ENCODE measurements at regions not wholly inside any gene's neighbourhood (a gene's known extent, or its start where the extent isn't known, plus 50 kb on each side); places are given as distances from the start of the nearest gene placed in this dataset.

DNA sequence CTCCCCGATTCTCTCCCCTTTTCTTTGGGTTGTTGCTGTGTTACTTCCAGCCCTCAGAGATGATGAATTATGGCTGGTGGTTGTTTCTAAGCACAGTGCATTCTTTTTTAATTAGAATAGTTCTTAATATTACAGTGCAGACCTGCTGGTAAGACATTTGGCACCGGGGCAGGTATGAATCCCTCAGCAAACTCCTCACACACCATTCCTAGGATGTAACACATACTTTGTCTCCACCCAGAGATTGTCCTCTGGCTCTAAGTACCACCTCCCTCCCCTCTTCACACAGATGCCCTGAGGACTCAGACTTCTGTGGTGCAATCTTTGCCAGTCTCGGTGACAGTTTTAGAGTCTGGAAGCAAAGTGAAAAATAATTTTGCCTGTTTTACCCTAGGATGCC, 143.1 kb downstream of the HLX start:
- ChIA-PET POLR2A (no interaction called here), CTCF (no interaction called here)
- TF ChIP-seq, protein P1, sequence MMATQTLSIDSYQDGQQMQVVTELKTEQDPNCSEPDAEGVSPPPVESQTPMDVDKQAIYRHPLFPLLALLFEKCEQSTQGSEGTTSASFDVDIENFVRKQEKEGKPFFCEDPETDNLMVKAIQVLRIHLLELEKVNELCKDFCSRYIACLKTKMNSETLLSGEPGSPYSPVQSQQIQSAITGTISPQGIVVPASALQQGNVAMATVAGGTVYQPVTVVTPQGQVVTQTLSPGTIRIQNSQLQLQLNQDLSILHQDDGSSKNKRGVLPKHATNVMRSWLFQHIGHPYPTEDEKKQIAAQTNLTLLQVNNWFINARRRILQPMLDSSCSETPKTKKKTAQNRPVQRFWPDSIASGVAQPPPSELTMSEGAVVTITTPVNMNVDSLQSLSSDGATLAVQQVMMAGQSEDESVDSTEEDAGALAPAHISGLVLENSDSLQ (IDR thresholded peaks at IDR 0.05) = no peak
- TF ChIP-seq CTBP1 (IDR thresholded peaks at IDR 0.05; ENCODE audit: borderline replicate concordance) (no peak), FOXM1 (IDR thresholded peaks at IDR 0.05; ENCODE audit: borderline replicate concordance) (no peak), BHLHE40 (IDR thresholded peaks at IDR 0.05; ENCODE audit: borderline replicate concordance) (no peak)
- no peak for DNase-seq (ENCODE audit: extremely low spot score)

DNA sequence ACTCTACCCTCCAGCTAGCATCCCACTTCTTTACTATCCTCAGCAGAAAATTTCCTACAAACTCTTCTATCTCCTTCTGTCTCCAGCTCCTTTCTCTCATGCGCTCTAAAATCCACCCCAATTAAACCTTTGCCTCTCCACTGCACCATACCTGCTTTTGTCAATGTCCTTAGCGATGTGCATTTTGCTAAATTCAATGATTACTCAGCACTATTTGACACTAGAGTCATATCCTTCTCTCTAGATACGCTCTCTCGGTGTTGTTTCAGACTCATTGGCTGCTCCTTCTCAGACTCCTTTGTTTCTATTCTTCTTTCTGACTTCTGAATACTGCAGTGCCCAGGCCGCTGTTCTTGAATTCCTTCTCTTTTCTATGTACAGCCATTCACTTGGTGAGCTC, 144.2 kb downstream of the HLX start:
- DNase-seq (ENCODE audit: extremely low spot score) = no peak
- ChIA-PET CTCF (no interaction called here), POLR2A (no interaction called here)
- TF ChIP-seq FOXA1 (IDR thresholded peaks at IDR 0.05) = no peak
- TF ChIP-seq CTBP1 (IDR thresholded peaks at IDR 0.05; ENCODE audit: borderline replicate concordance) = no peak
- no peak for TF ChIP-seq BHLHE40 (IDR thresholded peaks at IDR 0.05; ENCODE audit: borderline replicate concordance)

DNA sequence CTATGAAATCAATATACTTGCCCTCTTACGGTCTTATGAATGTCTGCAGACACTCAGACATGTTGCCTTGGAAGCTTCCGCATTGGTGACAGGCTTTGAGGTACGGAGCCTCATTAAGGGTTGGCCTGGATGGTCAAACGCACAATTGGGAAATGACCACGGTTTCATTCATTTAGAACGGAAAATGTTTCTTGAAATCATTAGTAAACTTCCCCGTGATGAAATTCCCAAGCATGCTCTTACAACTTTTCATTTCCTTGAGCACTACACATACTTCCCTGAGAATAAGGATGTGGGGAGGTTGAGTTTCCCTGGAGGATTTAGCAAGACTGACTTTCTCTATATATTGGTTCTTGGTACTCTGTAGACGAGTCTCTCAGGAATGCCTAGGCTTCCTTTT, 146.3 kb downstream of the HLX start:
- no peak for DNase-seq (ENCODE audit: extremely low spot score)
- ChIA-PET CTCF (interaction anchor here (0.5 kb wide), 1 partner anchor 404 kb away, joined by 3 read pairs; no protein-coding TSS in a partner anchor), POLR2A (no interaction called here)
- no peak for TF ChIP-seq SP1 (IDR thresholded peaks at IDR 0.05)
- no peak for TF ChIP-seq ZNF384 (IDR thresholded peaks at IDR 0.05)
- no peak for TF ChIP-seq ARNT (IDR thresholded peaks at IDR 0.05)
- no peak for TF ChIP-seq BHLHE40 (IDR thresholded peaks at IDR 0.05; ENCODE audit: borderline replicate concordance)
- no peak for TF ChIP-seq FOXM1 (IDR thresholded peaks at IDR 0.05; ENCODE audit: borderline replicate concordance)
- TF ChIP-seq HDGF (IDR thresholded peaks at IDR 0.05; ENCODE audit: borderline replicate concordance) = no peak
- no peak for TF ChIP-seq TARDBP (IDR thresholded peaks at IDR 0.05)
- no peak for TF ChIP-seq LEF1 (IDR thresholded peaks at IDR 0.05; ENCODE audit: borderline replicate concordance)
- TF ChIP-seq FOXA1 (IDR thresholded peaks at IDR 0.05) = no peak
- no peak for TF ChIP-seq ELF4 (IDR thresholded peaks at IDR 0.05)
- no peak for TF ChIP-seq NFRKB (IDR thresholded peaks at IDR 0.05)
- TF ChIP-seq, protein P1 (IDR thresholded peaks at IDR 0.05) = no peak
- TF ChIP-seq FOXK2 (IDR thresholded peaks at IDR 0.05) = no peak
- TF ChIP-seq SUZ12 (IDR thresholded peaks at IDR 0.05) = no peak
- TF ChIP-seq L3MBTL2 (conservative IDR thresholded peaks at IDR 0.05) = no peak
- TF ChIP-seq CTBP1 (IDR thresholded peaks at IDR 0.05; ENCODE audit: borderline replicate concordance) = no peak

DNA sequence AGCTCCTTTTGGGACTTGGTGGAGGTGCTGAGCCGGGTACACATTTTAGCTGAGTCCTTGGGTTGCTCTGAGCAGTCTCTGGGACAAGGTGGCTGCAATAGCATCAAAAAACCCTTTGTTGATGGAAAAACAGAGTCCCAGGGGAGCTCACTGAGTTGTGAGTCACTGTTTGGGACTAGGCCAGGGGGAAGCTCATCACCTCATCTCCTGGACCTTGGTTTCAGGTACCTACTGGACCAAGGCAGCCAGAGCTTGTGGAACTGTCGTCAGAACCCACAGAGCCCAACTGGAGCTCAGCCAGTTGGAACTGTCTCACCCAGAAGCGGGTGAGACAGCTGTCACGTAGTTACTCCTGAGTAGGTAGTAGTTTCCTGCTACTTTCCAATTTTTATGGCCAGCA, 146.7 kb downstream of the HLX start:
- POLR2A ChIA-PET = no interaction called here
- no peak for DNase-seq (ENCODE audit: extremely low spot score)
- TF ChIP-seq FOXM1 (IDR thresholded peaks at IDR 0.05; ENCODE audit: borderline replicate concordance) = no peak
- TF ChIP-seq HDGF (IDR thresholded peaks at IDR 0.05; ENCODE audit: borderline replicate concordance) = no peak
- TF ChIP-seq FOXK2 (IDR thresholded peaks at IDR 0.05) = no peak
- TF ChIP-seq NFRKB (IDR thresholded peaks at IDR 0.05) = no peak
- no peak for TF ChIP-seq TARDBP (IDR thresholded peaks at IDR 0.05)
- no peak for TF ChIP-seq FOXA1 (IDR thresholded peaks at IDR 0.05)
- CTCF ChIA-PET = interaction anchor here (0.5 kb wide), 1 partner anchor 403 kb away, joined by 3 read pairs; no protein-coding TSS in a partner anchor

DNA sequence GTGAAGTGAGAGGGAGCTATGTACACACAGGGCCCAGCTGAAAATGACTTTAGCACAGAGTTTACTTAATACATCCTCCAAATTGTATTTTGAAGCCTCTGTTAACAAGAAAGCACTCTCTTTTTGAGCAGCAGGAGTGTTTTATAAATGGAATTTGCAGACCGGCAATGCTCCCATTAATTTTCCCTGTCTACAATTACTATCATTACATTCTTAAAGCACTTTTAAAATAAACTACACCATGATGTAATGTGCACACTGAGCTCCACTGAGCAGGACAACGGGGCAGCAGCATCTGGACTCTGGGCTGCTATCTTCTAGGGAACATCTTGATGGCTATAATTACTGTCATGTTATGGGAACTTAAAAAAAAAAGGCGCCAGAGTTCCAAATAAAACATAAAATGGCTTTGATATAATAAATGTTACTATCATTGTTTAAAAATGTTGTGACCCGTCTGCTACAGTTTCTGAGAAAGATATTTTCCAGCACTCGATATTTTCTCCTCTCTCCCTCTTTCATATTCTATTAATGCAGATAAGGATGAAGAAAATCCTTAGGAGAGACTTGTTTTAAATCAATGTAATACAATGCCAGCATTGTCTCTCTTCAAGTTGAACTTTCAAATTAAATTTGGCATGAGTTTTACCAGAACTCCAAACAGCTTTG, 150.9 kb downstream of the HLX start:
- ChIA-PET POLR2A (interaction anchor here (1.5 kb wide), 1 partner anchor 38 kb away, joined by 3 read pairs; no protein-coding TSS in a partner anchor), CTCF (no interaction called here)
- TF ChIP-seq NFRKB (IDR thresholded peaks at IDR 0.05) = no peak
- no peak for TF ChIP-seq FOXA1 (IDR thresholded peaks at IDR 0.05)
- TF ChIP-seq FOXM1 (IDR thresholded peaks at IDR 0.05; ENCODE audit: borderline replicate concordance) = no peak
- no peak for TF ChIP-seq FOXK2 (IDR thresholded peaks at IDR 0.05)
- no peak for TF ChIP-seq HDGF (IDR thresholded peaks at IDR 0.05; ENCODE audit: borderline replicate concordance)
- no peak for DNase-seq (ENCODE audit: extremely low spot score)

DNA sequence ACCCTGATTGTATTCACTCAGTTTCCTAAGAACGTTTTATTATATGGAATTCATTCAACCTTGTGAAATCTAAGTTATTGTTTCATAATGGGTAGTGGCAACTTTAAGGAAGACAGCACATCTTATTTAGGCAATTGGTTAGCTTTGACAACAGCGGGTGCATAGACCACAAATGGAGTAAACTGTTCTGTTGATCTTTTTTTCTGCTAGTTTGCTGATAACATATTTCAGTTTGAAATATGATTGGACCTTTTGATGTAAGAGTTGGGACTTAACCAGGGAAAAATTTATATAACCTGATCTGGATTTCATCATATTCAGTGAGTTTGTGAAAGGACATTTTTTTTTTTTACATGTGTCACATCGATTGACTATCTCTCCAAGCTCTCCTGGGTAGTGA, 151.7 kb downstream of the HLX start:
- ChIA-PET POLR2A (interaction anchor here (1.5 kb wide), 1 partner anchor 38 kb away, joined by 3 read pairs; no protein-coding TSS in a partner anchor), CTCF (no interaction called here)
- TF ChIP-seq ARNT (IDR thresholded peaks at IDR 0.05) (no peak), FOXK2 (IDR thresholded peaks at IDR 0.05) (no peak)
- no peak for DNase-seq (ENCODE audit: extremely low spot score)

DNA sequence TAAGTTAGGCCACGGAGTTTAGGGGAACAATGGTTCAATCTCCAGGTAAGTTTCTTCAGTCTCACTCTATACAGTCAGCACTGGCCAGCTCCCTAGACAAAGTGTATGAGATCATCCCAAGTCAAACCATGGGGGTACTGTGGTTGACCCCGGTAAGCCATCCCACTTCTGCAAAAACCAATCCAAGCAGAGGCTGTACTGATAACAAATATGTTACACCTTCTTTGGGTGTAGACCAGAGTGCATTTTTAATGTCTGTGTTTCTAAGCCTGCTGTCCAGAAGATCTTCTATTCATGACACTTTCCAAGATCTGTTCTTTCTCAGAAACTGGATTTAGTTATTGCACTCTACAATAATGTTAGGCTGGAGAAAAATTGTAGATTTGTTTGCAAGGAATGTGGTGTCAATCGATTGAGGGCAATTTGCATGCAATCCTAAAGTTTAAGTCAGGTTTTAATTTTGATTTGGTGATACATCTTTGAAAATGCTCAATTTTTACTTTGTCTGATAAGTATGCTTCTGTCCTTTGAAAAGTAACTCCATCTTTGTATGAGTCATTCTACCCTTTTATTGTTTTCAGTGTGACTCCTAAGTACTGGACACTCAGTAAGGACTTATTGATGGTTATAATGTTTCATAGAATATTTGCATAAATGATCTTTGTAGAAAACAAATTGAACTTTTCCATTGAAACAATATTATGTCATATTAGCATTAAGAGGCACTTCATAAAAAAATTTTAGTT, 152.4 kb downstream of the HLX start:
- POLR2A ChIA-PET = interaction anchor here (1.5 kb wide), 1 partner anchor 39 kb away, joined by 3 read pairs; no protein-coding TSS in a partner anchor

DNA sequence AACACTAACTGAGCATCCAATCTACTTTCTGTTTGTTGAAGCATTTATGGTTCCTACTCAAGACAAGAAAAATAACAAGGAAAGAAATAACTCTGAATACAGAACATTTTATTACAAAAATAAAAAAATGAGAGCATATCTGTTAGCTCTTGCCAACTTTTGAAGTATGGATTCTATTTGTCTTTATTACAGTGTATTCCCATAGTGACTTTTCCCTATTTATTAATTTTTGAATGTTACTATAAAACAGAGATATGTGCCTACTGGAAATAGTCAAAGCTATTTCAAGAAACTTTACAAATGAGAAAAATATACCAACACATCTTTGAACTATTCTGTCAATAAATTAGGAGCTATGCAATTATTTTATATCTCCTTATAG, 153.0 kb downstream of the HLX start:
- no peak for DNase-seq (ENCODE audit: extremely low spot score)
- TF ChIP-seq FOXK2 (IDR thresholded peaks at IDR 0.05) = no peak
- no peak for TF ChIP-seq LEF1 (IDR thresholded peaks at IDR 0.05; ENCODE audit: borderline replicate concordance)
- no peak for TF ChIP-seq FOXA1 (IDR thresholded peaks at IDR 0.05)
- TF ChIP-seq, protein P1 (IDR thresholded peaks at IDR 0.05) = no peak
- no peak for TF ChIP-seq TARDBP (IDR thresholded peaks at IDR 0.05)
- TF ChIP-seq ARNT (IDR thresholded peaks at IDR 0.05) = no peak
- TF ChIP-seq BHLHE40 (IDR thresholded peaks at IDR 0.05; ENCODE audit: borderline replicate concordance) = no peak
- TF ChIP-seq ZNF384 (IDR thresholded peaks at IDR 0.05) = no peak
- no peak for TF ChIP-seq NFRKB (IDR thresholded peaks at IDR 0.05)
- TF ChIP-seq SP1 (IDR thresholded peaks at IDR 0.05) = no peak
- no peak for TF ChIP-seq L3MBTL2 (conservative IDR thresholded peaks at IDR 0.05)
- no peak for TF ChIP-seq CTBP1 (IDR thresholded peaks at IDR 0.05; ENCODE audit: borderline replicate concordance)
- TF ChIP-seq FOXM1 (IDR thresholded peaks at IDR 0.05; ENCODE audit: borderline replicate concordance) = no peak
- no peak for TF ChIP-seq SUZ12 (IDR thresholded peaks at IDR 0.05)
- no peak for TF ChIP-seq ELF4 (IDR thresholded peaks at IDR 0.05)
- TF ChIP-seq HDGF (IDR thresholded peaks at IDR 0.05; ENCODE audit: borderline replicate concordance) = no peak
- ChIA-PET POLR2A (no interaction called here), CTCF (no interaction called here)

More for the DNA sequence above, 152.4 kb downstream of the HLX start:
- no peak for TF ChIP-seq NFRKB (IDR thresholded peaks at IDR 0.05)
- CTCF ChIA-PET = no interaction called here
- no peak for DNase-seq (ENCODE audit: extremely low spot score)

Measured in HEK293T (cell line).